A549 (cell line): ENCODE measurements at regions not wholly inside any gene's neighbourhood (a gene's known extent, or its start where the extent isn't known, plus 50 kb on each side); places are given as distances from the start of the nearest gene placed in this dataset.

Experiments
- ATAC-seq, 2 experiments: fragments of 200-7000 bp in 1 of 2; fragments of >200 bp in 1 of 2; cut with Nextera tagmentation in 1 of 2; cut with Tn5 transposase in 1 of 2; 3 replicates each; pipeline versions ENCODE4 v1.8.0 to v1.9.1; 2018 to 2020; ENCODE audit warnings: mild to moderate bottlenecking in 1 of 2, moderate library complexity in 1 of 2
- CTCF ChIA-PET: fragments of 300-600 bp; sonication (Branson Sonifier 250); formaldehyde crosslinking; extraction: SDS; loops from one replicate; lab custom pipeline; 2021; ENCODE audit warnings: antibody characterized with exemption, inconsistent platforms; lab: Yijun Ruan, JAX
- POLR2A ChIA-PET: fragments of 350-600 bp; formaldehyde crosslinking; extraction: SDS; loops from one replicate; lab custom pipeline; 2021; ENCODE audit warnings: antibody characterized with exemption, inconsistent platforms; lab: Yijun Ruan, JAX
- DNase-seq, 2 experiments: peaks; one replicate each; pipeline versions ENCODE4 v3.0.0 to v3.0.0-alpha.2; 2011 to 2016; ENCODE audit warnings: low read depth in 1 of 2, low spot score in 1 of 2
- FAIRE-seq: peaks from 2 replicates; lab custom pipeline; 2011; peaks lifted over from hg19 to GRCh38; lab: Jason Lieb, UNC
- H3K27ac ChIP-seq, 2 experiments: fragments of >200 bp; sonication (Bioruptor Twin); formaldehyde crosslinking; 3 replicates each; pipeline ENCODE4 v1.5.1; 2016 to 2017
- H3K4me1 ChIP-seq: fragments of >200 bp; sonication (Bioruptor Twin); formaldehyde crosslinking; 3 replicates; pipeline ENCODE4 v1.6.1; 2016
- H3K4me2 ChIP-seq: fragments of >200 bp; sonication (Bioruptor Twin); formaldehyde crosslinking; 3 replicates; pipeline ENCODE4 v1.6.1; 2016
- H3K4me3 ChIP-seq: fragments of >200 bp; sonication (Bioruptor Twin); formaldehyde crosslinking; 3 replicates; pipeline ENCODE4 v1.5.1; 2016
- H3K9me3 ChIP-seq: fragments of >200 bp; sonication (Bioruptor Twin); formaldehyde crosslinking; 3 replicates; pipeline ENCODE4 v1.6.1; 2016
- BHLHE40 ChIP-seq: IDR thresholded peaks from 2 replicates; pipeline ENCODE4 v1.6.1; 2012; ENCODE audit warnings: low read depth, low read length, inconsistent platforms
- CBX8 ChIP-seq: fragments of 200-600 bp; sonication (generic); IDR thresholded peaks from 2 replicates; pipeline ENCODE4 v1.6.1; 2016
- CEBPB ChIP-seq, 2 experiments: fragments of >200 bp in 1 of 2; sonication (Bioruptor Twin) in 1 of 2; formaldehyde crosslinking in 1 of 2; IDR thresholded peaks; 2 replicates each; pipeline ENCODE4 v1.6.1; 2012 to 2016
- E2F6 ChIP-seq: IDR thresholded peaks from 2 replicates; pipeline ENCODE4 v1.6.1; 2012; ENCODE audit warnings: low read depth, borderline replicate concordance
- EHF ChIP-seq: fragments of 250-450 bp; sonication (Bioruptor Pico); IDR thresholded peaks from 2 replicates; pipeline ENCODE4 v1.5.0; 2020; ENCODE audit warnings: mild to moderate bottlenecking
- EP300 ChIP-seq, 2 experiments: fragments of >200 bp; sonication (Bioruptor Twin); formaldehyde crosslinking; IDR thresholded peaks; 2 replicates in 1 of 2; 3 replicates in 1 of 2; pipeline ENCODE4 v1.6.1; 2016 to 2017
- GATA3 ChIP-seq: IDR thresholded peaks from 2 replicates; pipeline ENCODE4 v1.6.1; 2012; ENCODE audit warnings: borderline replicate concordance
- HES2 ChIP-seq: fragments of >200 bp; sonication (Bioruptor Twin); formaldehyde crosslinking; IDR thresholded peaks from 2 replicates; pipeline ENCODE4 v1.6.1; 2016
- HEYL ChIP-seq: fragments of 250-450 bp; sonication (Bioruptor Pico); IDR thresholded peaks from 2 replicates; pipeline ENCODE4 v1.8.0; 2021; ENCODE audit warnings: mild to moderate bottlenecking, moderate library complexity
- JUN ChIP-seq, 2 experiments: fragments of >200 bp; sonication (Bioruptor Twin); formaldehyde crosslinking; IDR thresholded peaks; 2 replicates in 1 of 2; 3 replicates in 1 of 2; pipeline ENCODE4 v1.6.1; 2016 to 2017
- KDM1A ChIP-seq: fragments of 200-600 bp; sonication (generic); IDR thresholded peaks from 2 replicates; pipeline ENCODE4 v1.6.1; 2016; ENCODE audit warnings: low read depth, mild to moderate bottlenecking
- NFE2L2 ChIP-seq: fragments of 150-350 bp; conservative IDR thresholded peaks from 2 replicates; pipeline ENCODE4 v1.6.1; 2014; ENCODE audit warnings: low read length
- RARB ChIP-seq: fragments of 250-450 bp; sonication (Bioruptor Pico); IDR thresholded peaks from 2 replicates; pipeline ENCODE4 v1.8.0; 2021; ENCODE audit warnings: mild to moderate bottlenecking, moderate library complexity
- REST ChIP-seq: fragments of 200-600 bp; sonication (generic); IDR thresholded peaks from 2 replicates; pipeline ENCODE4 v1.6.1; 2016; ENCODE audit warnings: antibody characterized with exemption, mild to moderate bottlenecking, moderate library complexity
- RFX5 ChIP-seq: fragments of 450-650 bp; IDR thresholded peaks from 2 replicates; pipeline ENCODE4 v1.7.1; 2014; ENCODE audit warnings: antibody characterized with exemption, mild to moderate bottlenecking, moderate library complexity
- RNF2 ChIP-seq: fragments of 200-600 bp; sonication (generic); IDR thresholded peaks from 2 replicates; pipeline ENCODE4 v1.6.1; 2016; ENCODE audit warnings: low read depth, mild to moderate bottlenecking, antibody characterized with exemption, moderate library complexity, borderline replicate concordance
- ZFP36 ChIP-seq: fragments of 450-650 bp; IDR thresholded peaks from 2 replicates; pipeline ENCODE4 v1.6.1; 2014; ENCODE audit warnings: borderline replicate concordance; ENCODE audit not compliant: partially characterized antibody
- WGBS: methylation state at CpG from one replicate; pipeline ENCODE4 v1.1.6; 2017; ENCODE audit errors: missing lambda C conversion rate; 5-methylcytosine and 5-hydroxymethylcytosine counted together
- TF ChIP-seq, protein P1 (sequence below): IDR thresholded peaks from 2 replicates; pipeline ENCODE4 v1.6.1; 2012
- TF ChIP-seq, protein P2 (sequence below): fragments of 250-450 bp; sonication (Bioruptor Pico); IDR thresholded peaks from 2 replicates; pipeline ENCODE4 v1.5.0; 2021; ENCODE audit warnings: mild to moderate bottlenecking, moderate library complexity, borderline replicate concordance

GRCh38 chr6:37109714-37110499 is 60.0 kb upstream of the PIM1 start:
- TF ChIP-seq REST: no peak
- no peak for TF ChIP-seq EHF
- no peak for TF ChIP-seq NFE2L2
- no peak for TF ChIP-seq RARB (CRISPR knock-in tag)
- TF ChIP-seq ZFP36: no peak
- TF ChIP-seq HES2: no peak
- TF ChIP-seq, protein P1, sequence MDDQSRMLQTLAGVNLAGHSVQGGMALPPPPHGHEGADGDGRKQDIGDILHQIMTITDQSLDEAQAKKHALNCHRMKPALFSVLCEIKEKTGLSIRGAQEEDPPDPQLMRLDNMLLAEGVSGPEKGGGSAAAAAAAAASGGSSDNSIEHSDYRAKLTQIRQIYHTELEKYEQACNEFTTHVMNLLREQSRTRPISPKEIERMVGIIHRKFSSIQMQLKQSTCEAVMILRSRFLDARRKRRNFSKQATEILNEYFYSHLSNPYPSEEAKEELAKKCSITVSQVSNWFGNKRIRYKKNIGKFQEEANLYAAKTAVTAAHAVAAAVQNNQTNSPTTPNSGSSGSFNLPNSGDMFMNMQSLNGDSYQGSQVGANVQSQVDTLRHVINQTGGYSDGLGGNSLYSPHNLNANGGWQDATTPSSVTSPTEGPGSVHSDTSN: no peak
- no peak for TF ChIP-seq CEBPB (IDR thresholded peaks at IDR 0.05)
- no peak for TF ChIP-seq GATA3
- no peak for TF ChIP-seq CBX8
- no peak for TF ChIP-seq RNF2
- no peak for TF ChIP-seq EP300 (IDR thresholded peaks at IDR 0.05)
- FAIRE-seq (no peak), ATAC-seq (peak in 1 of 2 experiments; percentile 21; a peak in 1 of 6 replicates), DNase-seq (no peak)
- POLR2A ChIA-PET: no interaction called here
- Histone ChIP-seq H3K4me1 (peaks cover 15% of the 10 kb centered on the region), H3K27ac (peak overlapping the region in 1 of 2 experiments; percentile 2; a peak in 1 of 6 replicates), H3K9me3 (no peaks in the 10 kb centered on the region), H3K4me2 (no peak overlapping the region), H3K4me3 (no peak overlapping the region)
- WGBS: 80% methylated on average over 10 of the region's 13 CpGs
- CTCF ChIA-PET: interaction anchor here (0.7 to 2.0 kb wide), 8 partner anchors 9 to 101 kb away, joined by 3 to 7 read pairs (median 4); no protein-coding TSS in a partner anchor

DNA sequence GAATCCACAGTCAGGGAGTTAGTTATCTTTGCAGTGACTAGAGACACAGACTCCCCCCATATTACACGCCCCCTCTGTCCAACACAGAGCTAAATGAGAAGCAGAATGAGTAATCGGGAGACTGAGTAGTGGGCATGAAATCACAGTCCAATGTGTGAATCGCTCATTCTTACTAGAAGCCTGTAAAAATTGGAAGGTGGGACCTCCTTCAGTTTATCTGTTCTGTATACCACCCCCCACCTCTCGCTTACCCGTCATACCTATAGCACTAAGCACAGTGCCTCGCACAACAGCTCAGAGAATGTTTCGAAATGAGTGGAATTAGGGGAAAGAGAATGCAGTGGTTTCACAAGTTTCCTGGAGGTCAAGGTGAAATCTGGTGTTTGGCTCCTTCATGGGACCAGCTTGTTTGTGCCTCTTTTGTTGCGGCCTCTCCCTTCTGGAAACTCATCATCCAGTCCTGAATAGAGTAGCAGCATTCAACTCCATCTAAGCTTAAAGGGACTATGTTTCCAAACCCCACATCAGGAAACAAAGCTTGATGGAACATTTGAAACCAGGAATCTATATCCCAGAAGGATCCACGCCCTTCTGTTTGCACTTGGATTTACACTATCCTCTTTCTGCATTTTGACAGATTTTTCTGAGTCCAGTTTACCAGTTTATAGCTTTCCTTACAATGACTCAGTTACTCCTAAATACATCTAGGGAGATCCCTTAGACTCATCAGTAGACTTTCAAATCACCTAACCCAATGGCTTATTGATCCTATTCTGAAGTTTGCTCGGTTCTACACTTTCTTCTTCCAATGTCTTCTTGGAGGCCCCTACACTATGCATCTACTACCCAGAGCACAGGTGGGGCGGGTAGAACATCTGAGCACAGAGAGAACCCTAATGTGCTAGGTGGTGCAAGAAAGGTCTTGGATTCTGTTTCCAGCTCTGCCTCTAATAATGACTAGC is 59.2 kb upstream of the PIM1 start:
- Histone ChIP-seq H3K9me3 (no peaks in the 10 kb centered on the region), H3K27ac (0 out of 6 replicates have a peak overlapping the region, but pooled peaks of 1 of the 2 experiments have one; percentile 6), H3K4me3 (no peak overlapping the region), H3K4me2 (no peak overlapping the region), H3K4me1 (peaks cover 11% of the 10 kb centered on the region; the same call in 1 of the 3 replicates)
- ChIA-PET CTCF (interaction anchor here (0.7 to 2.0 kb wide), 9 partner anchors 8 to 100 kb away, joined by 3 to 7 read pairs (median 3); no protein-coding TSS in a partner anchor), POLR2A (no interaction called here)
- ATAC-seq (peak in 1 of 2 experiments; percentile 41; a peak in 3 of 6 replicates), FAIRE-seq (no peak), DNase-seq (no peak)
- WGBS: 72% methylated on average over 11 of the region's 11 CpGs
- TF ChIP-seq BHLHE40 (no peak), GATA3 (no peak), KDM1A (no peak), RFX5 (no peak), HEYL (CRISPR knock-in tag) (no peak), JUN (IDR thresholded peaks at IDR 0.05) (no peak), NFE2L2 (no peak), E2F6 (no peak)
- TF ChIP-seq, protein P2, sequence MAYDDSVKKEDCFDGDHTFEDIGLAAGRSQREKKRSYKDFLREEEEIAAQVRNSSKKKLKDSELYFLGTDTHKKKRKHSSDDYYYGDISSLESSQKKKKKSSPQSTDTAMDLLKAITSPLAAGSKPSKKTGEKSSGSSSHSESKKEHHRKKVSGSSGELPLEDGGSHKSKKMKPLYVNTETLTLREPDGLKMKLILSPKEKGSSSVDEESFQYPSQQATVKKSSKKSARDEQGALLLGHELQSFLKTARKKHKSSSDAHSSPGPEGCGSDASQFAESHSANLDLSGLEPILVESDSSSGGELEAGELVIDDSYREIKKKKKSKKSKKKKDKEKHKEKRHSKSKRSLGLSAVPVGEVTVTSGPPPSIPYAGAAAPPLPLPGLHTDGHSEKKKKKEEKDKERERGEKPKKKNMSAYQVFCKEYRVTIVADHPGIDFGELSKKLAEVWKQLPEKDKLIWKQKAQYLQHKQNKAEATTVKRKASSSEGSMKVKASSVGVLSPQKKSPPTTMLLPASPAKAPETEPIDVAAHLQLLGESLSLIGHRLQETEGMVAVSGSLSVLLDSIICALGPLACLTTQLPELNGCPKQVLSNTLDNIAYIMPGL: no peak
